HuH-7 (cell line): ENCODE measurements at regions not wholly inside any gene's neighbourhood (a gene's known extent, or its start where the extent isn't known, plus 50 kb on each side); places are given as distances from the start of the nearest gene placed in this dataset.

Source experiments
- DNase-seq: peaks from one replicate; pipeline ENCODE4 v3.0.0; 2011; ENCODE audit warnings: low spot score

DNA sequence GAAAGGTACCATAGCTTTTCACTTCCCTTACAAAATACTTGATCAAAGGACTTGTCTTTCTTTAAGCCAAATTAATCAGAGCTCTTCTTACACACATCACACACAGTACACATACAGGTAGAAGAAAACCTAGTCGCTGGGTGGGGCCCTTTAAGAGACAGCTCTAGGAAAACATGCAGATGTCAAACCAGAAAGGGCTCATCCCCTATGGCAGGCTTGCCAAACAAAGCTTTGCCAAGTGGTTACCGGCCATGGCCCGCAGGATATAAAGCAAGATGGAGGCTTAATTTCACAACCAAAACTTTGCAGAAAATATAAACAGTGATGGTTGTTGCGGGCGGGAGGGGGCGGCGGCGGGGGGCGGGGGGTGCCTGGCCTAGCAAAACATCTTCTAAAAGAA is 2156.0 kb upstream of the PIK3C3 start:
- peak; percentile 4 for DNase-seq

DNA sequence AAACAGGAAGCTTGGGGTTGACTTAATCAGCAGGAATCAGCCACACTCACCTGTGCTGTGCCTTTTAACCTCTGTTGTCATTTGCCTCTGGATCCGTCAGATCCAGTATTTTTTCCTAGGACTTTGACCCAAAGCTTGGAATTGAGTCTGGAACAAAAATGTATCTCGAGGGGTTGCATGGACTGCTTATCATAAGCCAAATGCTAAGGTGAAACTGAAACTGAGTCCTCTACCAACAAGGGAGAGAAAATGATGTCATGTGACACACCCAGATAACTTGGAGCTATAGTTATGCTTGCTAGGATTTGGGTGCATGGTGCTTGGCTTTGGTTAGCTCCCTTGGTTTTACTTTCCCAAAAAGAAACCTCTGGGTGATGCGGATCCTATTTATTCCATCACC is 2158.6 kb upstream of the PIK3C3 start:
- no peak for DNase-seq

DNA sequence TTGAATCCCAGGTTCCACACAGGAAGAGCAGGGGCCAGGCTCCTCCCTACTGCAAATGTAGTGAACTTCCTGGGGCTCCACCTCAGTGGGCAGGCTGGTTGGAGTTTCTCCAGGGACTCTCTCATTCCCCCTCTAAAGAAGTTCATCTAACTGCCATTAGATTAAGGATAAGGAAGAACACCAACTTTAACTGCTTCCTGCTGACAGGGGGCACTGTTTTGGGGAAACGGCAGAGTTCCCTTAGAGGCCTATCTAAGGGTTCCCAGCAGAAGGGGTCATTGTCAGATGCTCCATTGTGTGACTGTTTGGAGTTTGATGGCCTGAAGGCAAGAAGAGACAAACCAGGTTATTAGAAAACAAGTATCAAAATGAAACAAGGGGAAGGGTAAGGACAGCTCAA is 2159.7 kb upstream of the PIK3C3 start:
- DNase-seq: no peak

DNA sequence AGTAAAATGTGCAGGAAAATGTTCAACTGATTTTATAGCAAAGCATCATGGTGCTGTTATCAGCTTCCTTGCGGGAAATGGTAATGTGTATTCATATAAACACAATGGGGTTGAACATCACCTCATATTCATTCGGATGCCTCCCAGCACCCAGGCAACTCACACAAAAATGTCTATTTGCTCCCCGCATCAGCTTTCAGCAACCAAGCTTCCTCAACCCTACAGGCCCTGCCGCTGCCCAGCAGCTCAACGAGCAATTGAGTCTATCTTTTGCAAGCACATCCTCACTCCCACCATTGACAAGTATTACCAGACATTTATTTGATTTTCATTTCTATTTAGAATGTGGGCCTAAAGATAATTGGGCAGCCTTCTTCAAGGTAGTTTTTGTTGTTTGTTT is 2161.4 kb upstream of the PIK3C3 start:
- DNase-seq: no peak

DNA sequence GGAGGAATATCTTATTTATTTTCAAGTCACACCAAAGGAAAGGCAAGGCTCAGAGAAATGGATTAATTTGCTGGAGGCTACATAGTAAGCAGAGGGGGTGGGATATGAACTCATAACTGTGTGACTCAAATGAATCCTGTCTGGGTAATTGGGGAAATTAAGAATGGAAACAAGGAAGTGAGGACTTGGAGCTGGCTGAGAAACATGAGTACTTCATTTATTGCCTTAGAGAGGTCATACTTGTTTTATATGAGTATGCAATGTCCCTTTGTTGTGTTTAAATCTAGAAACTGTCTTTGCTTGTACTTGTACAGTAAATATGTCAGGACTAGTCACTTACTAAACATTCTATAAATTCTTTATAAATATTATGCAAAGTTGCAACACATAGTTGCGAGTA is 2166.7 kb upstream of the PIK3C3 start:
- no peak for DNase-seq

DNA sequence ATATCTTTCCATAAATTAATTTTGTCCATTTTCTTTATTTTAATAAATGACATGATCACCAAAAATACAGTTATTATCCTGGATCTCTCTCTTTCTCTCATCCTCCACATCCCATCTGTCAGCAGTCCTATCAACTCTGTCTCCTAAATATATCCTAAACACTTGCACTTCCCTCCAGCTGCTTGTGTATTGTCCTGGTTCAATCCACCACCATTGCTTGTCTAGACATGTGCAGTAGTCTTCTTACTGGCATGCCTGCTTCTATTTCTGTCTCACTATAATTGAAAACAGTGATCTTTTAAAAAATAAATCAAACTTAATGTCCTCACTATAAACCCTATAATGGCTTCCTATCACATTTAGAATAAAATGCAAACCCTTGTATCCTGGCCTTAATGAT is 2168.6 kb upstream of the PIK3C3 start:
- no peak for DNase-seq

DNA sequence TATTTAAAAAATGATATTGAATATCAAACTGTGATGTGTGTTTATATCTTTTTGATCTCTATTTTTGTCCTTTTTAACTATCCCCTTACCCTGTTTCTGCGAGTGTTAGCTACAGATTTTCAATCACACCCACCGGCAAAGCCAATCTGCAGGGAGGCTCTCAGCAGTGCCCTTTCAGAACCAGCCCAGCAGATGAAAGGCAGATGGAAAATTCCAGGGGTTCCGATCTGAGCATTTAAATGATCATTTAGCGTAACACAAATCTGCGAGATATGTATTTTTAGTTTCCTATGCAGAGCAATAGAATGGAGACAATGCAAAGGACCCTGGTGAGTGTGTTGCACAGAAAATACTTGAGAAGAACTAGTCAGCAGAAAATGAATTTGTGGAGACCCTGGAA is 2170.5 kb upstream of the PIK3C3 start:
- DNase-seq: no peak

DNA sequence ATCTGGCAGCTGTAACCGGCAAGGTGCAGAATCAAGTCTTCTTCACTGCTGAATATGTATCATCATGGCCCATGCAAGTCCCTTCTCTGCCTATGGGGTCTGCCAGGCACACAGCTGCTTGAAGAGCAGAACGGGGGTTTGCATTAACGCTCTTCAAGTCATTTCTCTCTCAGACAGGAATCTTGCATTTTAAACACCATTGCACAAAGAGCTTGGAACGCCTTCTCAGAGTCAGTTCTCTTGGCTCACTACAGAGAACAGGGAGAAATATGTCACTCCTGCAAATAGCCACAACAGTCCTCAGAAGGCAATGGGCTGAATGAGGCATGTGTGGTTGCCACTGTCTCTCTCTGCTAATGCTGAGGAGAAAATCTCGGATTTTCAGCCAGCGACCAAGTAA is 2173.5 kb upstream of the PIK3C3 start:
- no peak for DNase-seq

DNA sequence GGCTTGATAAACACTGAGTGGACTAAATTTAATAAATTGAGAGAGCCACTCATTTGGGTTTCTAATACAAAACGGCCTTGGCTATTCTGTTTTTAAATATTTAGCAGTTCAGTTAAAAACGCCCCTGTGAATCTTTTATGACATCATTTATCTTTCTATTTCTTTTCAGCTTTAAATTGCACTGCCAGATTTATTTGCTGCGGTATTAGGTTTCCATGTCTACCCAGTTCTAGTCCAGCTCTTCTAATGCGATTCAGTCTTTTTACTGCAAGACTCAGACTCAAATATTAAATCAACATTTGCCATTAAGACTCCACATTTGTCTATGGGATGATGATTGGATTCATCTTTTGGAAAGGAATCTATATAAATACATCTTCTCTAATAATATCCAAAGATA is 2174.3 kb upstream of the PIK3C3 start:
- no peak for DNase-seq

DNA sequence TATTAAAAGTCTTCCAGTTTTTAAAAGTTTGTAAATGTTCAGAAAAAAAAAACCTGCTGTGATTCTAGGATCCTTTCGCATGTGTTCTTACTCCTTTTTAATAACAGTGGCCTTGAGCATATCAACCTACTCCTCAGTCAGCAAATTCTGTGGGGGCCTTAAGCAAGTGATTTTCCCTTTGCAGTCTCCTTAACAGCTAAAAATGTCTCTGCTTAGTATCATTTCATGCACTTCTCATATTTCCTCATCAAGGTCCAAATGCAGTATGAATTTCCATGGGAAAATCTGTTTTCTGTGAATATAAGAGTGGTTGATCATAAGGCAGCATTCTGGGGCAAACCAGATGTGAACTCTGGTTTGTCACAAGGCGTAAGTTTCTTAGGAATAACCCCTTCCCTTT is 2175.1 kb upstream of the PIK3C3 start:
- no peak for DNase-seq

DNA sequence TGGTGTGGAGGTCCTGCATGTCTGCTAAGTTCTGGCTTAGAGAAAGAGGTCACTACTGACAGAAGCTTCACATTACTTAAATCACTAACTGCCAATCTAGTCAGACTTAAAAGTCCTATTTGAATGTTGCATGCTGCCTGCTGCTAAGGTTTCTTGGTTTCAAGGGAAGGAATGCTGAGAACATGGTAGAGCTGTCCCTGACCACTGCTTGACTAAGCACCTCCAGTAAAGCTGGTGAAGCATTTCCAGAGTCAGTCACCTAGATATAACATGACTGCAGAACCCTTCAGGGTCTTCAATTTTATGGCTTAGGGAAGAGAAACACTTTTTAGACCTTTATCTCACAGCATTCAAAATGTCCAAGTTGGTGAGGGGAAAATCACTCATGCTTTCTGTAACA is 2178.3 kb upstream of the PIK3C3 start:
- DNase-seq: no peak

DNA sequence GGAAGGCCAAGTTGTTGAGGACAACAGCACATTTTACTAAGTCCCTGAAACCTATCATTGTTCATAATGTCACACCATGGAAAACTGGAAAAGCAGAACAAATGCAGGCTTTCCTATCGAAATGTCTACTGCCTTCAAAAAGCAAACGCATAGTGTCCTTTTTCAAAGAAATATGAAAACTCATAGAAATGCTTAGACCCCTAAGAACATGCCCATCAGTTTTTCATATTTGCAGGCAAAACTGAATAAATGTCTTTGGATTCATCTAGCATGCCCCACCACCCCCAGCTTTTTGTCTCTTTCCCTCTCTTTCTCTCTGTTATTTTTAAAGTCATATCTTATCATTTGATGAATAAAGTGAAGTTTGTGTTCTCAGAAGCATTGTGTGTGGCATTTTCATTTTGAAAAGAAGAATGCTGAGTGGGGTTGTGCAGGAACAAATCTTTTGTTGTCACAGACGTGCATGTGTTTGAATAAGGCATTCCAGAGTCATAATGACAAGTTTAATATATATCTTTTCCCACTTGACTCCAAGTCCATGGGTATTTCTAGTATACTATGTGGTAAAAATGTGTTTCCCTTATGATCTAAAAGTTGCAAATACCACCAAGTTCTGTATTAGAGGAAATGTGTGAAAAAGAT is 2180.0 kb upstream of the PIK3C3 start:
- no peak for DNase-seq

DNA sequence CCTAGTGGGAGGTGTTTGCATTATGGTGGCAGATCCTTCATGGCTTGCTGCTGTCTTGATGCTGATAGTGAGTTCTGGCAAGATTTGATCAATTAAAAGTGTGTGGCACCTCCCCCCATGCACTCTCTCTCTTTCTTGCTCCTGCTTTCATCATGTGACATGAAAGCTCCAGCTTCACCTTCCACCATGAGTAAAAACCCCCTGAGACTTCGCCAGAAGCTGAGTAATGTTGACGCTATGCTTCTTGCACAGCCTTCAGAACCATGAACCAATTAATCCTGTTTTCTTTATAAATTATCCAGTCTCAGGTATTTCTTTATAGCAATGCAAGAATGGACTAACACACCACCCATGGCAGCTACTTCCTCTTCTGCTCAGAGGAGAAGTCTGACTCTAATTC is 2181.4 kb upstream of the PIK3C3 start:
- DNase-seq: no peak

DNA sequence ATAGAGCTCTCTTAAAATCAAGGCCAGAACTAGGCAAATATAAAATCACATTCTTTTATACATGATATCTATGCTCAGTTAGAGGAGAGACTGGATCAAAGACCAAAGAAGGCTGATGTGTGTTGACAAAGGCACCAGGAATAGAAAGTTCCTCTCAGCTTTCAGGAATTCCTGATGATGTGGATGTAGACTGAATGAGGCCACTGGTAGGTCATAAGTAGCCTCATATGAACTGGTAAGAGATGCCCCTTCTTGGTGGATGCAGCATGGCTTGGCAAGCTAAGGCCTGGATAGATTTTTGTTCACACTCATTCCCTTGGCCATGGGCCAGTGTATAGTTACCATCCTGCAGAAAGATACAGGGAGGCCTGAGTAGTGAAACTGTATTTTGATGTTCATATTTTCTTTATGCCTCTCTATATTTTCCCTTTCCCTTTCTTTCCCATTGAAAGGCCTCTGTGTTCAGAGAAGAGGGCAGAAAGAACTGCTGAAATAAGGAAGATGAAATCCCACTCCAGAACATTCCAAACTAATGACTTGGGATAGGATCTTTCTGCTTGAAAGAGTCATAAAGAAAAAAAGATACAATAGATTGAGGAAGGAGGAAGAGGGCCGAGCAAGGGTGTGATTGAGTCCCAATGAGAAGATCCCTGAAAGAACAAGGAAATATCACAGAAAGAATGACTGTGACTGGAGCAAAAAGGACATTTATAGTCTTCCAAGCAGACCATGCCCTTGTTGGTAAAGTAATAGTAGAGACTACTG is 2182.7 kb upstream of the PIK3C3 start:
- no peak for DNase-seq

DNA sequence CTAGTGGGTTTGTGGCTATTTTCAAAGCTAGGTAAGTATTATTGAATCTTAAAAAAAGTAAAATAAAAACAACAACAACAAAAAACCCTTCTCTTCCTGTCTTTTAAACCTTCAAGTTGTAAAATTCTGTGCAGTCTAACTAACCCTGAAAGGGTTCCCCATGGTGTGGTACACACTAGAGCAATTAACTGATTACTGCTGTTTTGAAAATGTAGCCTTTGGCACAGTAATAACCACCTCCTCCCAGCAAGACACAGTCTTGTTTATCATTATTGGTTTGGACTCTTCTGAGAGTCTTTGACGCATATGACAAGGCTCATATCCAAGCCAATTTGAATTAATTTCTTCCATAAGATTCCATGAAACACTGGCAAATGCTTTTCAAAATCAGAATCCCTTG is 2184.6 kb upstream of the PIK3C3 start:
- no peak for DNase-seq

DNA sequence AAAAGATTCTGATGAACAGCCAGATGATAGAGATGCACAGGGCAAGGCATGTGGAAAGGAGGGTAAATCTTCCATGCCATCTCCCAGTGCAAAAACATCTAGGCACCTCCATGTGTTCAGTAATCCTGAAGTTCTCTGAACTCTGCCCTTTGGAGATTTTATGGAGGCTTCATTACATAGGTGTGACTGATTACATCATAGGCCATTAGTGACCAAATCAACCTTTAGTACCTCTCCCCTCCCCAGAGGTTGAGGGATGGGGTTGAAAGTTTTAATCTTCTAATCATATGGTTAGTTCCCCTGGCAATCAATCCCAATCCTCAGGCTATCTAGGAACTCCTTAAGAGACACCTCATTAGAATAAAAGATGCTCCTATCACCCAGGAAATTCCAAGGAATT is 2190.2 kb upstream of the PIK3C3 start:
- no peak for DNase-seq

DNA sequence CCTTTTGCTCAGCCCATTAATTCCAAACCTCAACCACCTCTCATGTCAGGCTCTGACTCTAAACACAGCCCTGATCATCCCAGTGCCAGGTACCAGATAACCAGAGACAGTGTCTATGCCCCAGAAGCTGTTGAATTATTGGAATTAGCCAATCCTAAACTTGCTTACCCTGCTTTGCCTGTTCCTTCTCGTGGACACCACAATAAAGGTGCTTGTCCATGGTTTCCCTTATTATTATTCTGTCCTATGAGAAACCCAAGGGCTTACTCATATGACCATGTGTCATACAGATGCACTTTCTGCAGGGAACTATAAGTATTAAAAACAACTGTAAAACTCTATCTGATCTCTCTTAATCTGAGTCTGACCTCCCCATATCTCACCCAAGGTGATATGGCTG is 2193.8 kb upstream of the PIK3C3 start:
- no peak for DNase-seq

DNA sequence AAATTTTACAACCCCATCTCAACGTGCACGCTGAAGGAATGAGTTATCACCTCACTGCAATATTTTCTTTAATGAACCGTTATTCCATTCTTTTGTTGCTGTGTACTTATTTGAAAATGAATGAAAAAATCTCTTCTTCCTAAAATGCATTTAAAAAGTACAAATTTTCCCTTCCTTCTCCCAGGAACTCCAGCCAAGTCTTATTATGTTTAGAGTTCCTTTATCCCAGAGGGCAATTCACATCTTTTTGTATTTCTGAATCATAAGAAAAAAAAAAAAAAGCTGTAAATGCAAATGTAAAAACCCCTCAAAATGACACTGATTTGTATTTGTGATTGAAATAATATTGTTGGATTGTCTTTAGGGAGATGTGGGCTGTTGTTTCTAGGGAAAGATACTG is 2194.3 kb upstream of the CELF4 start:
- DNase-seq: no peak

DNA sequence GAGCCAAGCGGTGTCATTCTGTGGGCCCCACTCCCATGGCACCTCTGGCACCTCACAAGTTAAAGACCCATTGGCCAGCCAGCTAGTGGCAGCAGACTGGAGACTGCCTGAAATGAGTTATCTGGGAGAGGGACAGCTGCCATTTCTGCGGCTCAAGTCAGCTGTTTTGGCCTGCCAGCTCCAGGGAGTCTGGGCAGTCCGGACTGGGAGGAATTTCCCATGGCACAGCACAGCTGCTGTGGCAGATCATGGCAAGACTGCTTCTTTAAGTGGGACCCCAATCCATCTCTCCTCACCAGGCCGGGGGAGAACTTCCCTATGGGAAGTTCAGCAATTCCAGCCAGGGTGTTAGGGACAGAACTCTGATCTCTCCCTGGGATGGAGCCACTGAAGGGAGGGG is 2187.6 kb upstream of the CELF4 start:
- no peak for DNase-seq

DNA sequence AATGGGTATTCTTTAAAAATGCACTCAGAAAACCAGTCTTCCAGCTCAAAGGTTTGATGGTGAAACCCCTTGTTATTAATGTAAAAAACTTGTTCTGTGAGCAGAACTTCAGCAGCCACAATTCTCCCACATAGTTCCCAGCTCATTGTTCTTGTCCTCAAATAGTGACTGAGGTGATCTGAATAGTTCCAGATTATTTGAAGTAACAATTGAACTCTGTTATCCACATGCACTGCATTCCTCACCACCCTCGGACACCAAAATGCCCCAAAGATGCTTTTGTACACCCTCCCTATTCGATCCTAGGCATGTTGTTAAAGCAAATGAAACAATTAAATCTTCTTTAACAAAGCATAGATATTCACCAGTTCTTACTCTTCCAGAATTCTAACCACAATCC is 2186.8 kb upstream of the CELF4 start:
- no peak for DNase-seq

DNA sequence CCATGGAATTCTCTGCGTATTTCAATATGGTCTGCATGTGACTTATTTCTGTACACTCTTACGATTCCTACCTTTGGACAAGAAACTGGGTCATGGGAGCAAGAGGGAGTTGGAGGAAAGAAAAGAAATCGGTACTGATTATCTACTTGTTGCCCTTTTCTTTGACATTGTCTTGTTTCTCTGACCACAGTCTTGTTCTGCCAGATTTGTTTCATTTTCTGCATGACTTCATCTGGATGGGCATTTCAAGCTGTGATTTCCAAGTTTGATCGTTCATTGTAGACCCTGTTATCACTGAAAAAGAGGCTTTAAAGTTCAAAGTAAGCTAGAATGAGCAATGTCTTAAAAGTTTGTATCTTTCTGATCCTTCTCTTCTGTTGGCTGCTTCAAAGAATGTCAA is 2186.3 kb upstream of the CELF4 start:
- DNase-seq: no peak

DNA sequence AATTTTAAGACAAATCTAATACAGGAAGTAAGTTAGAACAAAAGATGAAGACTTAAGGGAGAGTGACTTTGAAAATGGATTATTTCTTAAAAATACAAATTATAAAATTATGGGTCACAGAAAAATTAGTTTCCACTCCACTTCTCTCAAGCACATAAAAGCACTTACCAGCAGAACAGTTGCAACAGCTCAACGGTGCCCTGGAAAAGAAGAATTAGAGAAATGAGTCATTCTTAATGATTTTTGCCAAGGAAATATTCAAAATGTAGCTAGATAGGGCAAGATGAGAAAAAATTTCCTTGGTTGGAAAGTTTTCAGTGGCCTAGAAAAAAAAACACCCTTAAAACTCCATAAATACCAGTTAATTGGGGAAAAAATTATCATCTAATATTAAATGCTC is 2185.6 kb upstream of the CELF4 start:
- DNase-seq: no peak

DNA sequence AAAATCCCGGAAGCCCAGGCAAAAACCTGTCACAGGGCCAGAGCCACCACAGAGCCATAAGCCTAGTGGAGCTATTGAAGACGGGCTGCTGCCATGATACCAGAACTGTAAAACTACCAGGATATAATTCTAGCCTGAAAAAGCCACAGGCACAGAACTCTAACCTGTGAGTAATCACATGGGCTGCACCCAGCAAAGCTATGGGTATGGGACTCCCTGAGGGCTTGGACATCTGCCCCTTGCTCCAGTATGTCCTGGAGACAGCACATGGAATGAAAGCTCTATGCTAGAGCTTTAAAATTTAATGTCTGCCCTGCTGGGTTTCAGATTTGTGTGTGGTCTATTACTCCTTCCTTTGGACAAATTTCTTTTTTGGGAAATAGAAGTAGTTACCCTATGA is 2183.6 kb upstream of the CELF4 start:
- DNase-seq: no peak

DNA sequence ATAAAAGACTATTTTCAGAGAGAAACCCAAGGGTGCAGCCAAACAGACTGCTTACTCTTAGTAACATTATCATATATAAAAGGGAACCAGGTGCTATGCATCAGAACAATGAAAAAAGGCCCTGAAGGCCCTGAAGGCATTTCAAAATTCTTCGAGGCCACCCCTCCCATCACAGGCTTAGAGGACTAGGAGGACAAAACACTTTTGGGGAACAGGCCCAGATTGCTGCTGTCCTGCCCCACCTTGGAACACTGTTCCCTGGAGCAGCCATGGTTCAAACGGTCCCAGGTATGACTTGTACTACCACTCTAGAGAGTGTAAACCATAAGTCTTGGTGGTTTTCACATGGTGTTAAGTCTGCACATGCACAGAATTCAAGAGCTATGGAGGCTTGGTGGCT is 2183.1 kb upstream of the CELF4 start:
- DNase-seq: no peak
